Upper lobe of left lung (tissue), 6 donors: ENCODE measurements at regions not wholly inside any gene's neighbourhood (a gene's known extent, or its start where the extent isn't known, plus 50 kb on each side); places are given as distances from the start of the nearest gene placed in this dataset.

Experiments used
- ATAC-seq, 2 donors: fragments of 200-7000 bp; cut with Tn5 transposase; one replicate each; pipeline ENCODE4 v1.9.1; 2022; ENCODE audit warnings: mild to moderate bottlenecking in 2 of 2, moderate library complexity in 2 of 2; ENCODE audit not compliant: low FRiP score in 2 of 2
- DNase-seq, 2 donors: peaks; one replicate each; pipeline ENCODE4 v3.0.0-alpha.2; 2019 to 2020
- H3K27ac ChIP-seq, 4 donors: fragments of 200-600 bp; sonication (generic); one replicate each; pipeline ENCODE4 v1.5.1; 2016 to 2019
- H3K27me3 ChIP-seq, 4 donors: fragments of 200-600 bp; sonication (generic); one replicate each; pipeline ENCODE4 v1.5.1; 2017 to 2019
- H3K36me3 ChIP-seq, 4 donors: fragments of 200-600 bp; sonication (generic); one replicate each; pipeline ENCODE4 v1.5.1; 2016 to 2019
- H3K4me1 ChIP-seq, 4 donors: fragments of 200-600 bp; sonication (generic); one replicate each; pipeline ENCODE4 v1.5.1; 2018 to 2019
- H3K4me3 ChIP-seq, 4 donors: fragments of 200-600 bp; sonication (generic); one replicate each; pipeline ENCODE4 v1.5.1; 2017 to 2019; ENCODE audit warnings: mild to moderate bottlenecking in 2 of 4, moderate library complexity in 1 of 4
- H3K9me3 ChIP-seq, 4 donors: fragments of 200-600 bp; sonication (generic); one replicate each; pipeline ENCODE4 v1.5.1; 2018 to 2019
- CTCF ChIP-seq, 6 experiments: fragments of 450-650 bp in 4 of 6; fragments of 200-600 bp in 2 of 6; sonication (generic) in 2 of 6; IDR thresholded peaks; one replicate each; pipeline ENCODE4 v1.5.1; 2016 to 2019; ENCODE audit warnings: antibody characterized with exemption in 6 of 6
- EP300 ChIP-seq, 4 donors: sonication (generic); formaldehyde crosslinking; IDR thresholded peaks; one replicate each; pipeline ENCODE4 v1.5.1; 2017; ENCODE audit warnings: antibody characterized with exemption in 4 of 4, control low read depth in 2 of 4
- POLR2A ChIP-seq, 4 donors: fragments of 450-650 bp; IDR thresholded peaks; one replicate each; pipeline ENCODE4 v1.5.1; 2016 to 2017; ENCODE audit warnings: antibody characterized with exemption in 4 of 4, mild to moderate bottlenecking in 2 of 4
- POLR2AphosphoS5 ChIP-seq, 2 donors: sonication (generic); formaldehyde crosslinking; IDR thresholded peaks; one replicate each; pipeline ENCODE4 v1.5.1; 2017; ENCODE audit warnings: antibody characterized with exemption in 2 of 2
- WGBS, 2 donors: methylation state at CpG; one replicate each; pipeline ENCODE4 v1.1.5; 2017 to 2018; 5-methylcytosine and 5-hydroxymethylcytosine counted together
- donor health status: DM: no; HTN: no; CAD: no; lungs with moderate emphysema.
- donor health status: DM: no; HTN: yes; CAD: no; lungs with severe emphysema.

GRCh38 chr2:67338601-67339233 is 58.4 kb upstream of the ETAA1 start:
- no peaks in the 10 kb centered on the region for H3K27me3 ChIP-seq
- 79 to 87% methylated on average over 3 of the region's 3 CpGs for WGBS, 2 donors
- DNase-seq (no peak), ATAC-seq (no peak)
- TF ChIP-seq EP300 (IDR thresholded peaks at IDR 0.05), result no peak
- no peak for TF ChIP-seq POLR2AphosphoS5 (IDR thresholded peaks at IDR 0.05)
- TF ChIP-seq POLR2A (IDR thresholded peaks at IDR 0.05), result no peak
- no peak for TF ChIP-seq CTCF (IDR thresholded peaks at IDR 0.05)
- no peaks in the 10 kb centered on the region for H3K4me1 ChIP-seq
- no peaks in the 10 kb centered on the region for H3K9me3 ChIP-seq
- no peak overlapping the region for H3K4me3 ChIP-seq
- no peak overlapping the region for H3K27ac ChIP-seq
- H3K36me3 ChIP-seq, result no peaks in the 10 kb centered on the region

- H3K27ac ChIP-seq, result no peak overlapping the region
- DNase-seq, result no peak
- H3K4me1 ChIP-seq, result no peaks in the 10 kb centered on the region
- 71 to 79% methylated on average over 4 of the region's 4 CpGs for WGBS, 2 donors
- H3K9me3 ChIP-seq, result no peaks in the 10 kb centered on the region
- no peak for ATAC-seq
- H3K27me3 ChIP-seq, result no peaks in the 10 kb centered on the region
- H3K4me3 ChIP-seq, result no peak overlapping the region
- H3K36me3 ChIP-seq, result no peaks in the 10 kb centered on the region
- TF ChIP-seq CTCF (IDR thresholded peaks at IDR 0.05) (no peak), EP300 (IDR thresholded peaks at IDR 0.05) (no peak), POLR2AphosphoS5 (IDR thresholded peaks at IDR 0.05) (no peak), POLR2A (IDR thresholded peaks at IDR 0.05) (no peak)
Observed at GRCh38 chr2:67339234-67339885, 57.8 kb upstream of the ETAA1 start.

GRCh38 chr2:67340133-67341011 is 56.8 kb upstream of the ETAA1 start:
- ATAC-seq (no peak), DNase-seq (no peak)
- Histone ChIP-seq H3K4me1 (no peaks in the 10 kb centered on the region), H3K4me3 (no peak overlapping the region), H3K36me3 (no peaks in the 10 kb centered on the region), H3K27me3 (no peaks in the 10 kb centered on the region), H3K27ac (no peak overlapping the region), H3K9me3 (no peaks in the 10 kb centered on the region)
- 56 to 59% methylated on average over 7 of the region's 7 CpGs for WGBS, 2 donors
- TF ChIP-seq POLR2A (IDR thresholded peaks at IDR 0.05), result no peak
- TF ChIP-seq EP300 (IDR thresholded peaks at IDR 0.05), result no peak
- no peak for TF ChIP-seq POLR2AphosphoS5 (IDR thresholded peaks at IDR 0.05)
- no peak for TF ChIP-seq CTCF (IDR thresholded peaks at IDR 0.05)

GRCh38 chr2:67341012-67341318 is 56.2 kb upstream of the ETAA1 start:
- no peaks in the 10 kb centered on the region for H3K36me3 ChIP-seq
- H3K4me1 ChIP-seq, result no peaks in the 10 kb centered on the region
- no peak for TF ChIP-seq POLR2A (IDR thresholded peaks at IDR 0.05)
- no peak for TF ChIP-seq POLR2AphosphoS5 (IDR thresholded peaks at IDR 0.05)
- no peak for TF ChIP-seq CTCF (IDR thresholded peaks at IDR 0.05)
- TF ChIP-seq EP300 (IDR thresholded peaks at IDR 0.05), result no peak
- no peaks in the 10 kb centered on the region for H3K9me3 ChIP-seq
- ATAC-seq (no peak), DNase-seq (no peak)
- no peaks in the 10 kb centered on the region for H3K27me3 ChIP-seq
- 88 to 89% methylated on average over 1 of the region's 1 CpG for WGBS, 2 donors
- no peak overlapping the region for H3K27ac ChIP-seq
- no peak overlapping the region for H3K4me3 ChIP-seq
